A673 (cell line): ENCODE measurements at regions not wholly inside any gene's neighbourhood (a gene's known extent, or its start where the extent isn't known, plus 50 kb on each side); places are given as distances from the start of the nearest gene placed in this dataset.

ENCODE experiments used
- EZH2 ChIP-seq: fragments of 200-600 bp; sonication (generic); IDR thresholded peaks from 2 replicates; pipeline ENCODE4 v1.6.1; 2017; ENCODE audit warnings: borderline replicate concordance, low read depth, mild to moderate bottlenecking, mixed read lengths, antibody characterized with exemption, low read length; ENCODE audit not compliant: poor library complexity, severe bottlenecking
- TF ChIP-seq, protein P1 (sequence below): fragments of 300-800, 200-600 bp; sonication (generic); conservative IDR thresholded peaks from 2 replicates; pipeline ENCODE4 v1.5.1; 2017; ENCODE audit warnings: low read depth, mild to moderate bottlenecking, antibody characterized with exemption, low read length, moderate library complexity, mixed read lengths

DNA sequence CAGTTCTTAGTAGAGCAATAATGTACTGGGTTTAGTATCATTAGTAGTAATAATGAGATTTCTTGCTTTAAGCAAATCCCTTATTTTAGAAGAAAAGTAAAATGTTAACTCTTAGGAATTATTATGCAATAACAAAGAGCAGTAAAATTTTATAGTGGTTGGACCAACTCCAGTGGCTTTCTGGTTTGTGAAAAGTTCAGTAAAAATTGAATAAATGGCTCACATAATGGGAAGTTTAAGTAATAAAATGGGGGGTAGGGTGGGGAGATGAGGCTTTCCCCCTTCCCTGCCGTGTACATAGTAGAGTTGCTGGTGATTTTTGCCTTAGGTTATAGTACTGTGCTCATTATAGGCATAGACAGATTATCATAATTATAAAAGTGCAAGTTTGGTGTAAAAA, 250.5 kb upstream of the ATP2B1 start:
- TF ChIP-seq, protein P1, sequence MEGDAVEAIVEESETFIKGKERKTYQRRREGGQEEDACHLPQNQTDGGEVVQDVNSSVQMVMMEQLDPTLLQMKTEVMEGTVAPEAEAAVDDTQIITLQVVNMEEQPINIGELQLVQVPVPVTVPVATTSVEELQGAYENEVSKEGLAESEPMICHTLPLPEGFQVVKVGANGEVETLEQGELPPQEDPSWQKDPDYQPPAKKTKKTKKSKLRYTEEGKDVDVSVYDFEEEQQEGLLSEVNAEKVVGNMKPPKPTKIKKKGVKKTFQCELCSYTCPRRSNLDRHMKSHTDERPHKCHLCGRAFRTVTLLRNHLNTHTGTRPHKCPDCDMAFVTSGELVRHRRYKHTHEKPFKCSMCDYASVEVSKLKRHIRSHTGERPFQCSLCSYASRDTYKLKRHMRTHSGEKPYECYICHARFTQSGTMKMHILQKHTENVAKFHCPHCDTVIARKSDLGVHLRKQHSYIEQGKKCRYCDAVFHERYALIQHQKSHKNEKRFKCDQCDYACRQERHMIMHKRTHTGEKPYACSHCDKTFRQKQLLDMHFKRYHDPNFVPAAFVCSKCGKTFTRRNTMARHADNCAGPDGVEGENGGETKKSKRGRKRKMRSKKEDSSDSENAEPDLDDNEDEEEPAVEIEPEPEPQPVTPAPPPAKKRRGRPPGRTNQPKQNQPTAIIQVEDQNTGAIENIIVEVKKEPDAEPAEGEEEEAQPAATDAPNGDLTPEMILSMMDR, result no peak
- no peak for TF ChIP-seq EZH2
